WTC11 (cell line): ENCODE measurements at regions not wholly inside any gene's neighbourhood (a gene's known extent, or its start where the extent isn't known, plus 50 kb on each side); places are given as distances from the start of the nearest gene placed in this dataset.

Source experiments
- ATAC-seq: fragments of 200-7000 bp; cut with Tn5 transposase; 2 replicates; pipeline ENCODE4 v1.10.0; 2021; ENCODE audit warnings: mild to moderate bottlenecking, moderate library complexity
- CTCF ChIA-PET: fragments of 300-600 bp; sonication (Branson Sonifier 250); formaldehyde crosslinking; loops from one replicate; lab custom pipeline; 2021; ENCODE audit warnings: antibody characterized with exemption; lab: Charles Lee
- POLR2A ChIA-PET: fragments of 350-600 bp; sonication (Branson Sonifier 250); formaldehyde crosslinking; loops from one replicate; lab custom pipeline; 2021; ENCODE audit warnings: antibody characterized with exemption; lab: Charles Lee
- DNase-seq: peaks from one replicate; pipeline ENCODE4 v3.0.0; 2021; ENCODE audit warnings: low spot score
- H3K27ac Mint-ChIP-seq: 2 replicates; pipeline ENCODE4 v1.8.0; 2021; ENCODE audit warnings: mixed read lengths
- H3K27me3 Mint-ChIP-seq: 2 replicates; pipeline ENCODE4 v1.8.0; 2021; ENCODE audit warnings: low read depth, mild to moderate bottlenecking, moderate library complexity, mixed read lengths
- H3K36me3 Mint-ChIP-seq: 2 replicates; pipeline ENCODE4 v1.8.0; 2021; ENCODE audit warnings: mixed read lengths
- H3K4me1 Mint-ChIP-seq: 2 replicates; pipeline ENCODE4 v1.8.0; 2022; ENCODE audit warnings: mixed read lengths
- H3K4me3 Mint-ChIP-seq: 2 replicates; pipeline ENCODE4 v1.8.0; 2021; ENCODE audit warnings: mild to moderate bottlenecking, moderate library complexity, mixed read lengths
- H3K9me3 Mint-ChIP-seq: 2 replicates; pipeline ENCODE4 v1.8.0; 2021; ENCODE audit warnings: mixed read lengths
- ATF1 ChIP-seq: sonication (generic); formaldehyde crosslinking; IDR thresholded peaks from 2 replicates; pipeline ENCODE4 v1.8.1; 2023; ENCODE audit warnings: mild to moderate bottlenecking, moderate library complexity, missing genetic modification reagents
- CREM ChIP-seq: sonication (generic); formaldehyde crosslinking; IDR thresholded peaks from 2 replicates; pipeline ENCODE4 v1.8.1; 2022; ENCODE audit warnings: mild to moderate bottlenecking, missing genetic modification reagents, moderate library complexity
- ESRRA ChIP-seq: sonication (generic); formaldehyde crosslinking; IDR thresholded peaks from 2 replicates; pipeline ENCODE4 v1.8.1; 2022; ENCODE audit warnings: mild to moderate bottlenecking, missing genetic modification reagents, borderline replicate concordance
- FOXP1 ChIP-seq: sonication (generic); formaldehyde crosslinking; IDR thresholded peaks from 2 replicates; pipeline ENCODE4 v1.8.0; 2022; ENCODE audit warnings: missing genetic modification reagents, mild to moderate bottlenecking, moderate library complexity, borderline replicate concordance
- GRHL2 ChIP-seq: fragments of 250-450 bp; sonication (Bioruptor Pico); IDR thresholded peaks from 2 replicates; pipeline ENCODE4 v1.8.0; 2022; ENCODE audit warnings: mild to moderate bottlenecking, moderate library complexity; ENCODE audit not compliant: insufficient replicate concordance, severe bottlenecking
- GTF2I ChIP-seq: fragments of 250-450 bp; sonication (Bioruptor Pico); conservative IDR thresholded peaks from 2 replicates; pipeline ENCODE4 v1.4.0; 2021; ENCODE audit warnings: mild to moderate bottlenecking
- KAT7 ChIP-seq: sonication (generic); formaldehyde crosslinking; IDR thresholded peaks from 2 replicates; pipeline ENCODE4 v1.8.1; 2023; ENCODE audit warnings: missing genetic modification reagents, mild to moderate bottlenecking, borderline replicate concordance
- OVOL2 ChIP-seq: fragments of 250-450 bp; sonication (Bioruptor Pico); IDR thresholded peaks from 2 replicates; pipeline ENCODE4 v1.9.0; 2021; ENCODE audit warnings: mild to moderate bottlenecking, borderline replicate concordance
- RELA ChIP-seq: sonication (generic); formaldehyde crosslinking; IDR thresholded peaks from 2 replicates; pipeline ENCODE4 v1.8.1; 2022; ENCODE audit warnings: missing genetic modification reagents, mild to moderate bottlenecking, borderline replicate concordance
- ZNF121 ChIP-seq: sonication (generic); formaldehyde crosslinking; IDR thresholded peaks from 2 replicates; pipeline ENCODE4 v1.8.0; 2023; ENCODE audit warnings: missing genetic modification reagents
- ZNF396 ChIP-seq: fragments of 250-450 bp; sonication (Bioruptor Pico); IDR thresholded peaks from 2 replicates; pipeline ENCODE4 v1.8.0; 2021; ENCODE audit warnings: mild to moderate bottlenecking, moderate library complexity, borderline replicate concordance
- ZNF671 ChIP-seq: fragments of 250-450 bp; sonication (Bioruptor Pico); IDR thresholded peaks from 2 replicates; pipeline ENCODE4 v1.8.0; 2021; ENCODE audit warnings: mild to moderate bottlenecking
- TF ChIP-seq, protein P1 (sequence below): fragments of 200-600 bp; IDR thresholded peaks from 2 replicates; pipeline ENCODE4 v1.8.0; 2022; ENCODE audit warnings: antibody characterized with exemption
- TF ChIP-seq, protein P2 (sequence below): sonication (generic); formaldehyde crosslinking; IDR thresholded peaks from 2 replicates; pipeline ENCODE4 v1.8.0; 2023; ENCODE audit warnings: mild to moderate bottlenecking, missing genetic modification reagents
- TF ChIP-seq, protein P3 (sequence below): sonication (generic); formaldehyde crosslinking; conservative IDR thresholded peaks from 2 replicates; pipeline ENCODE4 v1.8.1; 2022; ENCODE audit warnings: mild to moderate bottlenecking, missing genetic modification reagents
- TF ChIP-seq, protein P4 (sequence below): sonication (generic); formaldehyde crosslinking; IDR thresholded peaks from 2 replicates; pipeline ENCODE4 v1.8.1; 2023; ENCODE audit warnings: mild to moderate bottlenecking, missing genetic modification reagents, moderate library complexity
- TF ChIP-seq, protein P5 (sequence below): sonication (generic); formaldehyde crosslinking; conservative IDR thresholded peaks from 2 replicates; pipeline ENCODE4 v1.8.1; 2023; ENCODE audit warnings: mild to moderate bottlenecking, low read depth, missing genetic modification reagents, moderate library complexity
- TF ChIP-seq, protein P6 (sequence below): fragments of 250-450 bp; sonication (Bioruptor Pico); IDR thresholded peaks from 2 replicates; pipeline ENCODE4 v1.9.0; 2021; ENCODE audit warnings: mild to moderate bottlenecking
- TF ChIP-seq, protein P7 (sequence below): sonication (generic); formaldehyde crosslinking; IDR thresholded peaks from 2 replicates; pipeline ENCODE4 v1.8.0; 2022; ENCODE audit warnings: mild to moderate bottlenecking, missing genetic modification reagents

DNA sequence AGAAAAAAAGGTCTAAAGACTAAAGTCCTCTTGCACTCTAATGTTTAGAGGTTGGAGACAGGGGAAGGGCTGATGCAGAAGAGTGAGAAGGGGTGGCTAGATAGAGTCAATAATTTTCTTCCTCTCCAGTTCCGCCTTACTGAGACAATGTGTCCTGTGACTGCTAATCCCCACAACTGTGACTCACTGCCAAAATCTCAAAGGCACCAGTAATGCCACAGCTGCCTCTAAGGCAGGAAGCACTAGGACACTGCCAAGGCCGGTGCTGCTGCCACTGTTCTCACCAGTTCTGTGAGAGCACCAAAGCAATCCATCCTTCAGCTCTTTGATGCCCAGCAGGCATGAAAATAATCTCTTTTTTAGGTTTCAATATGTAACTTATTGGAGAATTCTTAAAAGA is 701.9 kb upstream of the MAP3K7 start:
- ATAC-seq: no peak
- CTCF ChIA-PET: interaction anchor here (1.2 kb wide), 1 partner anchor 13 kb away, joined by 4 read pairs; no protein-coding TSS in a partner anchor

More for the DNA sequence above, 701.9 kb upstream of the MAP3K7 start:
- Mint-ChIP-seq H3K36me3 (no peaks in the 10 kb centered on the region), H3K27ac (no peak overlapping the region), H3K27me3 (peaks cover 99% of the 10 kb centered on the region), H3K4me3 (no peak overlapping the region), H3K4me1 (no peaks in the 10 kb centered on the region), H3K9me3 (no peaks in the 10 kb centered on the region)
- TF ChIP-seq, protein P1, sequence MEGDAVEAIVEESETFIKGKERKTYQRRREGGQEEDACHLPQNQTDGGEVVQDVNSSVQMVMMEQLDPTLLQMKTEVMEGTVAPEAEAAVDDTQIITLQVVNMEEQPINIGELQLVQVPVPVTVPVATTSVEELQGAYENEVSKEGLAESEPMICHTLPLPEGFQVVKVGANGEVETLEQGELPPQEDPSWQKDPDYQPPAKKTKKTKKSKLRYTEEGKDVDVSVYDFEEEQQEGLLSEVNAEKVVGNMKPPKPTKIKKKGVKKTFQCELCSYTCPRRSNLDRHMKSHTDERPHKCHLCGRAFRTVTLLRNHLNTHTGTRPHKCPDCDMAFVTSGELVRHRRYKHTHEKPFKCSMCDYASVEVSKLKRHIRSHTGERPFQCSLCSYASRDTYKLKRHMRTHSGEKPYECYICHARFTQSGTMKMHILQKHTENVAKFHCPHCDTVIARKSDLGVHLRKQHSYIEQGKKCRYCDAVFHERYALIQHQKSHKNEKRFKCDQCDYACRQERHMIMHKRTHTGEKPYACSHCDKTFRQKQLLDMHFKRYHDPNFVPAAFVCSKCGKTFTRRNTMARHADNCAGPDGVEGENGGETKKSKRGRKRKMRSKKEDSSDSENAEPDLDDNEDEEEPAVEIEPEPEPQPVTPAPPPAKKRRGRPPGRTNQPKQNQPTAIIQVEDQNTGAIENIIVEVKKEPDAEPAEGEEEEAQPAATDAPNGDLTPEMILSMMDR: no peak
- TF ChIP-seq ZNF121 (CRISPR knock-in tag) (no peak), RELA (CRISPR knock-in tag) (no peak), ATF1 (CRISPR knock-in tag) (no peak), KAT7 (CRISPR knock-in tag) (no peak), GRHL2 (CRISPR knock-in tag) (no peak), FOXP1 (CRISPR knock-in tag) (no peak), ESRRA (no peak), OVOL2 (no peak), GTF2I (CRISPR knock-in tag) (no peak), ZNF396 (no peak), ZNF671 (CRISPR knock-in tag) (no peak), CREM (CRISPR knock-in tag) (no peak)
- TF ChIP-seq, protein P2, sequence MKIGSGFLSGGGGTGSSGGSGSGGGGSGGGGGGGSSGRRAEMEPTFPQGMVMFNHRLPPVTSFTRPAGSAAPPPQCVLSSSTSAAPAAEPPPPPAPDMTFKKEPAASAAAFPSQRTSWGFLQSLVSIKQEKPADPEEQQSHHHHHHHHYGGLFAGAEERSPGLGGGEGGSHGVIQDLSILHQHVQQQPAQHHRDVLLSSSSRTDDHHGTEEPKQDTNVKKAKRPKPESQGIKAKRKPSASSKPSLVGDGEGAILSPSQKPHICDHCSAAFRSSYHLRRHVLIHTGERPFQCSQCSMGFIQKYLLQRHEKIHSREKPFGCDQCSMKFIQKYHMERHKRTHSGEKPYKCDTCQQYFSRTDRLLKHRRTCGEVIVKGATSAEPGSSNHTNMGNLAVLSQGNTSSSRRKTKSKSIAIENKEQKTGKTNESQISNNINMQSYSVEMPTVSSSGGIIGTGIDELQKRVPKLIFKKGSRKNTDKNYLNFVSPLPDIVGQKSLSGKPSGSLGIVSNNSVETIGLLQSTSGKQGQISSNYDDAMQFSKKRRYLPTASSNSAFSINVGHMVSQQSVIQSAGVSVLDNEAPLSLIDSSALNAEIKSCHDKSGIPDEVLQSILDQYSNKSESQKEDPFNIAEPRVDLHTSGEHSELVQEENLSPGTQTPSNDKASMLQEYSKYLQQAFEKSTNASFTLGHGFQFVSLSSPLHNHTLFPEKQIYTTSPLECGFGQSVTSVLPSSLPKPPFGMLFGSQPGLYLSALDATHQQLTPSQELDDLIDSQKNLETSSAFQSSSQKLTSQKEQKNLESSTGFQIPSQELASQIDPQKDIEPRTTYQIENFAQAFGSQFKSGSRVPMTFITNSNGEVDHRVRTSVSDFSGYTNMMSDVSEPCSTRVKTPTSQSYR (CRISPR knock-in tag): no peak
- TF ChIP-seq, protein P3, sequence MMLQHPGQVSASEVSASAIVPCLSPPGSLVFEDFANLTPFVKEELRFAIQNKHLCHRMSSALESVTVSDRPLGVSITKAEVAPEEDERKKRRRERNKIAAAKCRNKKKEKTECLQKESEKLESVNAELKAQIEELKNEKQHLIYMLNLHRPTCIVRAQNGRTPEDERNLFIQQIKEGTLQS (CRISPR knock-in tag): no peak
- TF ChIP-seq, protein P4, sequence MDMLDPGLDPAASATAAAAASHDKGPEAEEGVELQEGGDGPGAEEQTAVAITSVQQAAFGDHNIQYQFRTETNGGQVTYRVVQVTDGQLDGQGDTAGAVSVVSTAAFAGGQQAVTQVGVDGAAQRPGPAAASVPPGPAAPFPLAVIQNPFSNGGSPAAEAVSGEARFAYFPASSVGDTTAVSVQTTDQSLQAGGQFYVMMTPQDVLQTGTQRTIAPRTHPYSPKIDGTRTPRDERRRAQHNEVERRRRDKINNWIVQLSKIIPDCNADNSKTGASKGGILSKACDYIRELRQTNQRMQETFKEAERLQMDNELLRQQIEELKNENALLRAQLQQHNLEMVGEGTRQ (CRISPR knock-in tag): no peak
- TF ChIP-seq, protein P5, sequence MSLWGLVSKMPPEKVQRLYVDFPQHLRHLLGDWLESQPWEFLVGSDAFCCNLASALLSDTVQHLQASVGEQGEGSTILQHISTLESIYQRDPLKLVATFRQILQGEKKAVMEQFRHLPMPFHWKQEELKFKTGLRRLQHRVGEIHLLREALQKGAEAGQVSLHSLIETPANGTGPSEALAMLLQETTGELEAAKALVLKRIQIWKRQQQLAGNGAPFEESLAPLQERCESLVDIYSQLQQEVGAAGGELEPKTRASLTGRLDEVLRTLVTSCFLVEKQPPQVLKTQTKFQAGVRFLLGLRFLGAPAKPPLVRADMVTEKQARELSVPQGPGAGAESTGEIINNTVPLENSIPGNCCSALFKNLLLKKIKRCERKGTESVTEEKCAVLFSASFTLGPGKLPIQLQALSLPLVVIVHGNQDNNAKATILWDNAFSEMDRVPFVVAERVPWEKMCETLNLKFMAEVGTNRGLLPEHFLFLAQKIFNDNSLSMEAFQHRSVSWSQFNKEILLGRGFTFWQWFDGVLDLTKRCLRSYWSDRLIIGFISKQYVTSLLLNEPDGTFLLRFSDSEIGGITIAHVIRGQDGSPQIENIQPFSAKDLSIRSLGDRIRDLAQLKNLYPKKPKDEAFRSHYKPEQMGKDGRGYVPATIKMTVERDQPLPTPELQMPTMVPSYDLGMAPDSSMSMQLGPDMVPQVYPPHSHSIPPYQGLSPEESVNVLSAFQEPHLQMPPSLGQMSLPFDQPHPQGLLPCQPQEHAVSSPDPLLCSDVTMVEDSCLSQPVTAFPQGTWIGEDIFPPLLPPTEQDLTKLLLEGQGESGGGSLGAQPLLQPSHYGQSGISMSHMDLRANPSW (CRISPR knock-in tag): no peak
- TF ChIP-seq, protein P6, sequence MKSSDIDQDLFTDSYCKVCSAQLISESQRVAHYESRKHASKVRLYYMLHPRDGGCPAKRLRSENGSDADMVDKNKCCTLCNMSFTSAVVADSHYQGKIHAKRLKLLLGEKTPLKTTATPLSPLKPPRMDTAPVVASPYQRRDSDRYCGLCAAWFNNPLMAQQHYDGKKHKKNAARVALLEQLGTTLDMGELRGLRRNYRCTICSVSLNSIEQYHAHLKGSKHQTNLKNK: no peak
- TF ChIP-seq, protein P7, sequence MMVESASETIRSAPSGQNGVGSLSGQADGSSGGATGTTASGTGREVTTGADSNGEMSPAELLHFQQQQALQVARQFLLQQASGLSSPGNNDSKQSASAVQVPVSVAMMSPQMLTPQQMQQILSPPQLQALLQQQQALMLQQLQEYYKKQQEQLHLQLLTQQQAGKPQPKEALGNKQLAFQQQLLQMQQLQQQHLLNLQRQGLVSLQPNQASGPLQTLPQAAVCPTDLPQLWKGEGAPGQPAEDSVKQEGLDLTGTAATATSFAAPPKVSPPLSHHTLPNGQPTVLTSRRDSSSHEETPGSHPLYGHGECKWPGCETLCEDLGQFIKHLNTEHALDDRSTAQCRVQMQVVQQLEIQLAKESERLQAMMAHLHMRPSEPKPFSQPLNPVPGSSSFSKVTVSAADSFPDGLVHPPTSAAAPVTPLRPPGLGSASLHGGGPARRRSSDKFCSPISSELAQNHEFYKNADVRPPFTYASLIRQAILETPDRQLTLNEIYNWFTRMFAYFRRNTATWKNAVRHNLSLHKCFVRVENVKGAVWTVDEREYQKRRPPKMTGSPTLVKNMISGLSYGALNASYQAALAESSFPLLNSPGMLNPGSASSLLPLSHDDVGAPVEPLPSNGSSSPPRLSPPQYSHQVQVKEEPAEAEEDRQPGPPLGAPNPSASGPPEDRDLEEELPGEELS (CRISPR knock-in tag): no peak
- DNase-seq: no peak
- POLR2A ChIA-PET: interaction anchor here (0.6 kb wide), 1 partner anchor 495 kb away, joined by 4 read pairs; no protein-coding TSS in a partner anchor
